Prostate gland (tissue), 2 donors: ENCODE measurements at regions not wholly inside any gene's neighbourhood (a gene's known extent, or its start where the extent isn't known, plus 50 kb on each side); places are given as distances from the start of the nearest gene placed in this dataset.

Source experiments
- DNase-seq: peaks from one replicate; pipeline ENCODE4 v3.0.0-alpha.2; 2019; ENCODE audit warnings: low spot score
- H3K27ac ChIP-seq, 2 donors: fragments of 200-600 bp; sonication (generic); 2 replicates each; pipeline ENCODE4 v1.5.1; 2017 to 2019
- H3K27me3 ChIP-seq: fragments of 200-600 bp; sonication (generic); replicated peaks from 2 replicates; pipeline ENCODE4 v1.5.1; 2019; ENCODE audit not compliant: insufficient read depth
- H3K36me3 ChIP-seq, 2 donors: fragments of 200-600 bp; sonication (generic); 1 replicate in 1 of 2; 2 replicates in 1 of 2; pipeline versions ENCODE4 v1.5.1 to v1.8.1; 2017 to 2019
- H3K4me1 ChIP-seq: fragments of 200-600 bp; sonication (generic); replicated peaks from 2 replicates; pipeline ENCODE4 v1.5.1; 2019
- H3K4me3 ChIP-seq, 2 donors: fragments of 200-600 bp; sonication (generic); 2 replicates each; pipeline ENCODE4 v1.5.1; 2017 to 2019
- H3K9me3 ChIP-seq: fragments of 200-600 bp; sonication (generic); 2 replicates; pipeline ENCODE4 v1.5.1; 2017
- POLR2A ChIP-seq: fragments of 450-650 bp; IDR thresholded peaks from one replicate; pipeline ENCODE4 v1.6.1; 2016; ENCODE audit warnings: antibody characterized with exemption, mild to moderate bottlenecking
- POLR2AphosphoS5 ChIP-seq: sonication (generic); formaldehyde crosslinking; IDR thresholded peaks from one replicate; pipeline ENCODE4 v1.6.1; 2017; ENCODE audit warnings: antibody characterized with exemption
- WGBS: methylation state at CpG from one replicate; pipeline ENCODE4 v1.1.5; 2018; 5-methylcytosine and 5-hydroxymethylcytosine counted together
- intact Hi-C: fragments of 100-400 bp; cut with DNase I; formaldehyde crosslinking; loops from one replicate; pipeline ENCODE4 v1.14.2; 2022
- TF ChIP-seq, protein P1 (sequence below), 4 experiments: fragments of 200-600 bp in 2 of 4; fragments of 450-650 bp in 2 of 4; sonication (generic) in 2 of 4; IDR thresholded peaks; 1 replicate in 3 of 4; 2 replicates in 1 of 4; pipeline ENCODE4 v1.5.1; 2016 to 2019; ENCODE audit warnings: antibody characterized with exemption in 4 of 4, mild to moderate bottlenecking in 2 of 4, moderate library complexity in 2 of 4

GRCh38 chr6:5938934-5939333 lies 67.8 kb downstream of the NRN1 start:
- intact Hi-C loops, result no loop called here
- Histone ChIP-seq H3K4me3 (no peak overlapping the region), H3K9me3 (no peaks in the 10 kb centered on the region), H3K27ac (no peak overlapping the region), H3K27me3 (no peaks in the 10 kb centered on the region), H3K36me3 (no peaks in the 10 kb centered on the region), H3K4me1 (no peaks in the 10 kb centered on the region)
- no peak for DNase-seq
- WGBS, result 95% methylated on average over 3 of the region's 3 CpGs
- no peak for TF ChIP-seq POLR2A
- TF ChIP-seq, protein P1, sequence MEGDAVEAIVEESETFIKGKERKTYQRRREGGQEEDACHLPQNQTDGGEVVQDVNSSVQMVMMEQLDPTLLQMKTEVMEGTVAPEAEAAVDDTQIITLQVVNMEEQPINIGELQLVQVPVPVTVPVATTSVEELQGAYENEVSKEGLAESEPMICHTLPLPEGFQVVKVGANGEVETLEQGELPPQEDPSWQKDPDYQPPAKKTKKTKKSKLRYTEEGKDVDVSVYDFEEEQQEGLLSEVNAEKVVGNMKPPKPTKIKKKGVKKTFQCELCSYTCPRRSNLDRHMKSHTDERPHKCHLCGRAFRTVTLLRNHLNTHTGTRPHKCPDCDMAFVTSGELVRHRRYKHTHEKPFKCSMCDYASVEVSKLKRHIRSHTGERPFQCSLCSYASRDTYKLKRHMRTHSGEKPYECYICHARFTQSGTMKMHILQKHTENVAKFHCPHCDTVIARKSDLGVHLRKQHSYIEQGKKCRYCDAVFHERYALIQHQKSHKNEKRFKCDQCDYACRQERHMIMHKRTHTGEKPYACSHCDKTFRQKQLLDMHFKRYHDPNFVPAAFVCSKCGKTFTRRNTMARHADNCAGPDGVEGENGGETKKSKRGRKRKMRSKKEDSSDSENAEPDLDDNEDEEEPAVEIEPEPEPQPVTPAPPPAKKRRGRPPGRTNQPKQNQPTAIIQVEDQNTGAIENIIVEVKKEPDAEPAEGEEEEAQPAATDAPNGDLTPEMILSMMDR (IDR thresholded peaks at IDR 0.05), result no peak
- no peak for TF ChIP-seq POLR2AphosphoS5

DNA sequence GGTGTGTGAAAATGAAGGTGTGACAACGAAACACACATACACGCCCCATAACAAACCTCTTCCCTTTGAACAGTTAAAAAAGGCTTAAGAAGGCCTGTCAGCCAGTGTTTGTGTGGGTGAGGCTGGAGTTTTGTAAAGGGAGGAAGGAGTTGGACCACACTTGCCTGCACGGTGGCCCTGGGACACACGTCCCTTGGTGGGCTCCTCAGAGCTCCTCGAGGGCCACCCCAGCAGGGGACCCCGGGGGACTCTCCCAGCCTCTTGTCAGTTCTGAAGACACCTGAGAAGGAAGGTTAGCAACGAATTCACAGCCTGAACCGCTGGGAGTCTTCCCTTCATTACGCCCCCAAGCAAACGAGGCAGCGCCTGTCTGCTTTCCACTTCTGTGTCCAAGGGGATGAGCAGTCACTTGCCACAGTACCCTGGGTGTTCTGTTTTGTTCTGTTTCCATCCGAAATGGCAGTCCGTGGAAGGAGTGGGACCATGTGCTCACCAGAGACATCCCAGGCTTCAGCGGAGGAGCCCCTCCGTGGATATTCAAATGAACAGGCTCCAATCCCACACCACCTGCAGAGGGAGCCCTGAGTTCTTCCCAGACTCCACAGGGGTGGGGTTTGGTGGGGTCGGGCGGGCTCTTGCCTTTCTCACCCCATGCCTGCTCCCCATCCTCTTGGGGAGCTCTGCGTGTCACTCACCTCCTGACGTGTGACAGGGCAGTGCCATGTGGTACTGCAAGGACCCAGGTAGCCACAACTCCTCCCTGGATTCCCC lies 68.6 kb downstream of the NRN1 start:
- H3K9me3 ChIP-seq, result no peaks in the 10 kb centered on the region
- H3K4me1 ChIP-seq, result no peaks in the 10 kb centered on the region
- no peak for DNase-seq
- TF ChIP-seq, protein P1 (IDR thresholded peaks at IDR 0.05), result no peak
- TF ChIP-seq POLR2AphosphoS5 (no peak), POLR2A (no peak)
- 69% methylated on average over 19 of the region's 19 CpGs for WGBS
- intact Hi-C loops, result no loop called here
- no peaks in the 10 kb centered on the region for H3K36me3 ChIP-seq
- H3K27ac ChIP-seq, result no peak overlapping the region
- no peaks in the 10 kb centered on the region for H3K27me3 ChIP-seq
- no peak overlapping the region for H3K4me3 ChIP-seq

GRCh38 chr6:5937169-5937909 lies 69.4 kb downstream of the NRN1 start:
- no peak for DNase-seq
- Histone ChIP-seq H3K27ac (no peak overlapping the region), H3K4me1 (no peaks in the 10 kb centered on the region), H3K4me3 (no peak overlapping the region), H3K9me3 (no peaks in the 10 kb centered on the region), H3K27me3 (no peaks in the 10 kb centered on the region), H3K36me3 (no peaks in the 10 kb centered on the region)
- TF ChIP-seq POLR2AphosphoS5 (no peak), POLR2A (no peak)
- TF ChIP-seq, protein P1 (IDR thresholded peaks at IDR 0.05), result no peak
- intact Hi-C loops, result no loop called here
- 62% methylated on average over 14 of the region's 14 CpGs for WGBS

- intact Hi-C loops, result no loop called here
- 47% methylated on average over 8 of the region's 8 CpGs for WGBS
- Histone ChIP-seq H3K9me3 (no peaks in the 10 kb centered on the region), H3K27ac (no peak overlapping the region), H3K27me3 (no peaks in the 10 kb centered on the region), H3K4me3 (no peak overlapping the region), H3K4me1 (no peaks in the 10 kb centered on the region), H3K36me3 (no peaks in the 10 kb centered on the region)
- TF ChIP-seq, protein P1 (IDR thresholded peaks at IDR 0.05), result no peak
- TF ChIP-seq POLR2AphosphoS5 (no peak), POLR2A (no peak)
- DNase-seq, result no peak
Observed at GRCh38 chr6:5936631-5937030, 70.1 kb downstream of the NRN1 start.
